ENCODE measurements at regions not wholly inside any gene's neighbourhood (a gene's known extent, or its start where the extent isn't known, plus 50 kb on each side); places are given as distances from the start of the nearest gene placed in this dataset.

DNA sequence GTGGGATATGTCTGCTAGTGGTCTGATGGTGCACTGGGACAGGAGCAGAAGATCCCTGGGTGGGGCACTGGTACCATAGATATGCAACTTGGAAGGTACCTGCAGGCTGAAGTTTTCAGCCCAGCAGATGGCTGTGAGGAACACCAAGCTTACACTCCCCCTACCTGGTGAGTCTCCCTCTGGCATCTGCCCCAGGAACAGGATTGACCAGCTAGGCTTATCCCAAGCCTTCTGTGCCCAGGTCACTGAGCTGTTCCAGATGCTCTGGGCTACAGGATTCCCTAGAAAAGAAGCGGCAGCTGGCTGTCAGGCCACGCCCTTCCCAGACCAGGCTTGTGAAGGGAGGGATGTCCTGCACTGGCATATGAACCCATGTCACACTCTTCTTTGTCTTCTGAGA, 1130.0 kb downstream of the NAALADL2 start:
- TF ChIP-seq, protein P1, sequence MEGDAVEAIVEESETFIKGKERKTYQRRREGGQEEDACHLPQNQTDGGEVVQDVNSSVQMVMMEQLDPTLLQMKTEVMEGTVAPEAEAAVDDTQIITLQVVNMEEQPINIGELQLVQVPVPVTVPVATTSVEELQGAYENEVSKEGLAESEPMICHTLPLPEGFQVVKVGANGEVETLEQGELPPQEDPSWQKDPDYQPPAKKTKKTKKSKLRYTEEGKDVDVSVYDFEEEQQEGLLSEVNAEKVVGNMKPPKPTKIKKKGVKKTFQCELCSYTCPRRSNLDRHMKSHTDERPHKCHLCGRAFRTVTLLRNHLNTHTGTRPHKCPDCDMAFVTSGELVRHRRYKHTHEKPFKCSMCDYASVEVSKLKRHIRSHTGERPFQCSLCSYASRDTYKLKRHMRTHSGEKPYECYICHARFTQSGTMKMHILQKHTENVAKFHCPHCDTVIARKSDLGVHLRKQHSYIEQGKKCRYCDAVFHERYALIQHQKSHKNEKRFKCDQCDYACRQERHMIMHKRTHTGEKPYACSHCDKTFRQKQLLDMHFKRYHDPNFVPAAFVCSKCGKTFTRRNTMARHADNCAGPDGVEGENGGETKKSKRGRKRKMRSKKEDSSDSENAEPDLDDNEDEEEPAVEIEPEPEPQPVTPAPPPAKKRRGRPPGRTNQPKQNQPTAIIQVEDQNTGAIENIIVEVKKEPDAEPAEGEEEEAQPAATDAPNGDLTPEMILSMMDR (conservative IDR thresholded peaks at IDR 0.05; ENCODE audit: low read depth, low read length), result no peak
- H3K4me2 ChIP-seq, result no peak overlapping the region
- H3K4me1 ChIP-seq (ENCODE audit: low read depth, poor library complexity, severe bottlenecking), result no peaks in the 10 kb centered on the region
- no peaks in the 10 kb centered on the region for H3K36me3 ChIP-seq (ENCODE audit: insufficient read depth)
- no peaks in the 10 kb centered on the region for H3K27me3 ChIP-seq (ENCODE audit: insufficient read depth, low read depth)
- no peaks in the 10 kb centered on the region for H3K79me2 ChIP-seq (ENCODE audit: insufficient read depth, low read depth)
- H3K9ac ChIP-seq, result no peak overlapping the region
- H4K20me1 ChIP-seq (ENCODE audit: insufficient read depth), result no peaks in the 10 kb centered on the region
- H2AFZ ChIP-seq (ENCODE audit: low read depth), result no peak overlapping the region
- H3K27ac ChIP-seq, result no peak overlapping the region
- H3K4me3 ChIP-seq (IDR thresholded peaks at IDR 0.05; ENCODE audit: insufficient read depth, low read depth, low read length), result no peak overlapping the region

DNA sequence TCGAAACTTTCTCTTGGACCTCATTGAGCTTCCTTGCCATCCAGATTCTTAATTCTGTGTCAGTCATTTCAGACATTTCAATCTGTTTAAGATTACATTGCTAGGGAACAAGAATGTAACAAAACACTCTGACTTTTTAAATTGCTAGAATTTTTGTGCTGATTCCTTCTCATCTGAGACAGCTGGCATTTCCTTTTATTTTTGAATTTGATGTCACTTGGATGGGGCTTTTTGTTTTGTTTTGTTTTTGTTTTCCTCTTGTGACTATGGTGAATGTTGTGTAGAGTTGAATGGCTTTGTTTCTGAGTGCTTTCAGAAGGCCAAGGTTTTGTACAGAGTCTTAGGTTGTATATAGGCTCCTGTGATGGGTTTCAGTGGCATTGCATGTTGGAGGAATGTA, 1129.3 kb downstream of the NAALADL2 start:
- TF ChIP-seq, protein P1 (conservative IDR thresholded peaks at IDR 0.05; ENCODE audit: low read depth, low read length), result no peak
- no peaks in the 10 kb centered on the region for H3K79me2 ChIP-seq (ENCODE audit: insufficient read depth, low read depth)
- H2AFZ ChIP-seq (ENCODE audit: low read depth), result no peak overlapping the region
- no peak overlapping the region for H3K27ac ChIP-seq
- H3K27me3 ChIP-seq (ENCODE audit: insufficient read depth, low read depth), result no peaks in the 10 kb centered on the region
- H3K4me3 ChIP-seq (IDR thresholded peaks at IDR 0.05; ENCODE audit: insufficient read depth, low read depth, low read length), result no peak overlapping the region
- no peaks in the 10 kb centered on the region for H3K36me3 ChIP-seq (ENCODE audit: insufficient read depth)
- no peaks in the 10 kb centered on the region for H3K4me1 ChIP-seq (ENCODE audit: low read depth, poor library complexity, severe bottlenecking)
- no peak overlapping the region for H3K9ac ChIP-seq
- no peaks in the 10 kb centered on the region for H4K20me1 ChIP-seq (ENCODE audit: insufficient read depth)
- H3K4me2 ChIP-seq, result no peak overlapping the region

DNA sequence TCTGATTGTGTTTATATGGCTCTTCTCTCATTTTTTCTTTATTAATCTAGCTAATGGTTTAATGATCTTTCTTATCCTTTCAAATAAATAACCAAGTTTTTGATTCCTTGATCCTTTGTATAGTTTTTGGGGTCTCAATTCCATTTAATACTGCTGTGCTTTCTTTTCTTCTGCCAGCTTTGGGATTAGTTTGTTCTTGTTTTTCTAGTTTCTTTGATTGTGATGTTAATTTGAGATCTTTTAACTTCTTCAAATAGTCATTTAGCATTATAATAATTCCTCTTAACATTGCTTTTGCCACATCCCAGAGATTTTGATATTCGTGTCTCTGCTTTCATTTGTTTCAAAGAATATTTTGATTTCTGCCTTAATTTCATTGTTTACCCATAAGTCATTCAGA, 1126.6 kb downstream of the NAALADL2 start:
- Histone ChIP-seq H4K20me1 (ENCODE audit: insufficient read depth) (no peaks in the 10 kb centered on the region), H3K36me3 (ENCODE audit: insufficient read depth) (no peaks in the 10 kb centered on the region), H3K27ac (no peak overlapping the region), H2AFZ (ENCODE audit: low read depth) (no peak overlapping the region), H3K9ac (no peak overlapping the region), H3K4me2 (no peak overlapping the region), H3K27me3 (ENCODE audit: insufficient read depth, low read depth) (no peaks in the 10 kb centered on the region), H3K4me1 (ENCODE audit: low read depth, poor library complexity, severe bottlenecking) (no peaks in the 10 kb centered on the region), H3K4me3 (IDR thresholded peaks at IDR 0.05; ENCODE audit: insufficient read depth, low read depth, low read length) (no peak overlapping the region), H3K79me2 (ENCODE audit: insufficient read depth, low read depth) (no peaks in the 10 kb centered on the region)
- TF ChIP-seq, protein P1 (conservative IDR thresholded peaks at IDR 0.05; ENCODE audit: low read depth, low read length), result no peak

DNA sequence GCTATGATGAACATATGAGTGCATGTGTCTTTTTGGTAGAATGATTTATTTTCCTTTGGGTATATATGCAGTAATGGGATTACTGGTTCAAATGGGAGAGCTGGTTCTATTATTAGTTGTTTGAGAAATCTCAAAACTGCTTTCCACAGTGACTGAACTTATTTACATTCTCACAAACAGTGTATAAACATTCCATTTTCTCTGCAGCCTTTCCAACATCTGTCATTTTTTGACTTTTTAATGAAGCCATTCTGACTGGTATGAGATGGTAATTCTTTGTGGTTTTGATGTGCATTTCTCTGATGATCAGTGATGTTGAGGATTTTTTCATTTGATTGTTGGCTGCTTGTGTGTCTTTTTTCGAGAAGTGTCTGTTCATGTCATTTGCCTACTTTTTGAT, 1124.2 kb downstream of the NAALADL2 start:
- H3K36me3 ChIP-seq (ENCODE audit: insufficient read depth), result no peaks in the 10 kb centered on the region
- no peaks in the 10 kb centered on the region for H3K27me3 ChIP-seq (ENCODE audit: insufficient read depth, low read depth)
- H4K20me1 ChIP-seq (ENCODE audit: insufficient read depth), result no peaks in the 10 kb centered on the region
- TF ChIP-seq, protein P1 (conservative IDR thresholded peaks at IDR 0.05; ENCODE audit: low read depth, low read length), result no peak
- no peak overlapping the region for H3K4me3 ChIP-seq (IDR thresholded peaks at IDR 0.05; ENCODE audit: insufficient read depth, low read depth, low read length)
- no peaks in the 10 kb centered on the region for H3K79me2 ChIP-seq (ENCODE audit: insufficient read depth, low read depth)
- H2AFZ ChIP-seq (ENCODE audit: low read depth), result no peak overlapping the region
- H3K27ac ChIP-seq, result no peak overlapping the region
- no peaks in the 10 kb centered on the region for H3K4me1 ChIP-seq (ENCODE audit: low read depth, poor library complexity, severe bottlenecking)
- no peak overlapping the region for H3K4me2 ChIP-seq
- H3K9ac ChIP-seq, result no peak overlapping the region

All from KMS-11 (cell line).